OCI-LY3 (cell line): ENCODE measurements at regions not wholly inside any gene's neighbourhood (a gene's known extent, or its start where the extent isn't known, plus 50 kb on each side); places are given as distances from the start of the nearest gene placed in this dataset.

Experiments used
- H2AFZ ChIP-seq: fragments of 200-600, 300-600 bp; shearing (Covaris generic); 2 replicates; pipeline ENCODE4 v1.6.0; 2014; ENCODE audit warnings: antibody characterized with exemption, low read depth, low read length
- H3K27ac ChIP-seq: fragments of 200-600, 300-600 bp; sonication (generic); 2 replicates; pipeline ENCODE4 v1.5.1; 2014; ENCODE audit warnings: mild to moderate bottlenecking, low read length, moderate library complexity, mixed read lengths
- H3K27me3 ChIP-seq: fragments of 200-600, 300-600 bp; sonication (generic); 2 replicates; pipeline ENCODE4 v1.6.1; 2014; ENCODE audit warnings: low read depth, low read length, mixed read lengths
- H3K36me3 ChIP-seq: fragments of 200-600, 300-600 bp; sonication (generic); replicated peaks from 2 replicates; pipeline ENCODE3; 2014; ENCODE audit warnings: low read depth, low read length, mixed read lengths
- H3K4me1 ChIP-seq: fragments of 300-600, 200-600 bp; sonication (generic); 2 replicates; pipeline ENCODE4 v1.6.1; 2014; ENCODE audit warnings: low read length, mixed read lengths
- H3K4me2 ChIP-seq: fragments of 200-600, 300-600 bp; sonication (generic); 2 replicates; pipeline ENCODE4 v1.6.1; 2014; ENCODE audit warnings: low read length, mixed read lengths
- H3K4me3 ChIP-seq: fragments of 300-600, 200-600 bp; sonication (generic); 2 replicates; pipeline ENCODE4 v1.5.1; 2014; ENCODE audit warnings: antibody characterized with exemption, mild to moderate bottlenecking, low read length, moderate library complexity
- H3K79me2 ChIP-seq: fragments of 300-600, 200-600 bp; shearing (Covaris generic); 2 replicates; pipeline ENCODE4 v1.6.1; 2014; ENCODE audit warnings: mild to moderate bottlenecking, low read length, mixed read lengths
- H3K9ac ChIP-seq: fragments of 300-600, 200-600 bp; shearing (Covaris generic); 2 replicates; pipeline ENCODE4 v1.6.0; 2014; ENCODE audit warnings: mild to moderate bottlenecking, low read length, moderate library complexity
- H3K9me3 ChIP-seq: fragments of 200-600, 300-600 bp; shearing (Covaris generic); 2 replicates; pipeline ENCODE4 v1.6.1; 2014; ENCODE audit warnings: low read length, mixed read lengths; ENCODE audit not compliant: insufficient read depth
- H4K20me1 ChIP-seq: fragments of 200-600, 300-600 bp; sonication (generic); 2 replicates; pipeline ENCODE4 v1.6.1; 2016; ENCODE audit warnings: low read length, mixed read lengths; ENCODE audit not compliant: insufficient read depth
- CTCF ChIP-seq: fragments of 200-600, 300-600 bp; sonication (generic); IDR thresholded peaks from 2 replicates; pipeline ENCODE4 v1.5.1; 2014; ENCODE audit warnings: antibody characterized with exemption, low read length, low read depth
- EZH2phosphoT487 ChIP-seq: fragments of 200-600 bp; shearing (Covaris generic); IDR thresholded peaks from 2 replicates; pipeline ENCODE4 v1.6.1; 2018; ENCODE audit warnings: antibody characterized with exemption, mixed run types, low read depth

DNA sequence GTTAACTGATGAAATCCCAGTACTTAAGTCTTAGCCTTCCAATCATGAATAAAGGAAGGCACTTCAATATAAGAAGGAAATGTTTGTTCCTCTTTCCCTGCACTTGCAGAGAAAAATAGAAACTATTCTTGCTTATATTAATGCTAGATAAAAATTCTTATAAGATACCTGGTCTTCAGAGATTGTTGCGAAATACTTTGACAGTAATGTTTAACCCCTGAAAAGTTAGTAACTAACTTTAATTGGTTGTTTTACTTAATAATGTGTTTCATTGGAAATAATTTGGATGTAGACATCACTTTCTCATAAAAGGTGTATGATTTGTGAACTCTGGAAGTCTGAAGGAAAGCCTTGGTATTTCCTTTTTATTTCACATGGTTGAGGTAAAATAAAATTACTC lies 294.2 kb upstream of the SYNCRIP start:
- Histone ChIP-seq H3K9ac (no peak overlapping the region), H3K4me2 (no peak overlapping the region), H3K4me3 (no peak overlapping the region), H3K79me2 (no peaks in the 10 kb centered on the region), H2AFZ (no peak overlapping the region), H4K20me1 (no peaks in the 10 kb centered on the region), H3K27ac (no peak overlapping the region), H3K36me3 (no peaks in the 10 kb centered on the region), H3K27me3 (no peaks in the 10 kb centered on the region), H3K4me1 (no peaks in the 10 kb centered on the region), H3K9me3 (no peaks in the 10 kb centered on the region)
- TF ChIP-seq CTCF (no peak), EZH2phosphoT487 (no peak)

DNA sequence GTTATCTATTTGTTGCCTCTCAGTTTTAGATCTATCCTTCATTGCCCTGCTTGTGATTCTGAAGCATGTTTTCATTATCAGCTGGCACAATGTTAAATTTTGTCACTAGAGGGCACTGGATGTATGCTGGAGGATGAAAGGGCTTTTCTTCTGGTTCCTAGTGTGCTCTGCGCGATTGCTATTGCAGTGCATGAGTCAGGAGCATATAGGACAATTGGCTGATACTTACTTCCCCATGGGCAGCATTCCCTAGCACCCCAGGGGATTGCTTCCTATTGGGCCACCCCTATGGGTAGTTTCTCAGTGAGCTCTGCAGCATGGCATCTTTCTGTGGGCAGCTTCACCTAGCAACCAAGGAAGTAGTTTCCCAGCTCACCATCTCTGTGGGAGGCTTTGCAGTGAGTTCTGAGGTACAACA lies 280.3 kb upstream of the SYNCRIP start:
- H2AFZ ChIP-seq, result no peak overlapping the region
- H3K9me3 ChIP-seq, result no peaks in the 10 kb centered on the region

GRCh38 chr6:85920782-85921181 lies 278.1 kb upstream of the SYNCRIP start:
- H3K79me2 ChIP-seq, result no peaks in the 10 kb centered on the region
- no peaks in the 10 kb centered on the region for H3K9me3 ChIP-seq
- no peak overlapping the region for H2AFZ ChIP-seq
- no peaks in the 10 kb centered on the region for H3K27me3 ChIP-seq
- H3K4me3 ChIP-seq, result no peak overlapping the region
- no peak overlapping the region for H3K9ac ChIP-seq
- H3K36me3 ChIP-seq, result no peaks in the 10 kb centered on the region
- H3K4me1 ChIP-seq, result no peaks in the 10 kb centered on the region
- no peak for TF ChIP-seq CTCF
- no peak for TF ChIP-seq EZH2phosphoT487
- no peak overlapping the region for H3K27ac ChIP-seq
- H4K20me1 ChIP-seq, result no peaks in the 10 kb centered on the region
- no peak overlapping the region for H3K4me2 ChIP-seq

More for the DNA sequence above, 280.3 kb upstream of the SYNCRIP start:
- no peaks in the 10 kb centered on the region for H4K20me1 ChIP-seq
- peak; percentile 75 for TF ChIP-seq CTCF
- no peak for TF ChIP-seq EZH2phosphoT487
- H3K4me1 ChIP-seq, result no peaks in the 10 kb centered on the region
- H3K4me2 ChIP-seq, result no peak overlapping the region
- no peak overlapping the region for H3K27ac ChIP-seq
- H3K4me3 ChIP-seq, result no peak overlapping the region
- no peaks in the 10 kb centered on the region for H3K36me3 ChIP-seq
- H3K9ac ChIP-seq, result no peak overlapping the region
- no peaks in the 10 kb centered on the region for H3K79me2 ChIP-seq
- no peaks in the 10 kb centered on the region for H3K27me3 ChIP-seq

GRCh38 chr6:85917522-85917921 lies 274.8 kb upstream of the SYNCRIP start:
- Histone ChIP-seq H3K27ac (no peak overlapping the region), H4K20me1 (no peaks in the 10 kb centered on the region), H3K4me3 (no peak overlapping the region), H3K9me3 (no peaks in the 10 kb centered on the region), H3K79me2 (no peaks in the 10 kb centered on the region), H3K27me3 (no peaks in the 10 kb centered on the region), H3K4me1 (no peaks in the 10 kb centered on the region), H2AFZ (no peak overlapping the region), H3K9ac (no peak overlapping the region), H3K36me3 (no peaks in the 10 kb centered on the region), H3K4me2 (no peak overlapping the region)
- TF ChIP-seq EZH2phosphoT487, result no peak

DNA sequence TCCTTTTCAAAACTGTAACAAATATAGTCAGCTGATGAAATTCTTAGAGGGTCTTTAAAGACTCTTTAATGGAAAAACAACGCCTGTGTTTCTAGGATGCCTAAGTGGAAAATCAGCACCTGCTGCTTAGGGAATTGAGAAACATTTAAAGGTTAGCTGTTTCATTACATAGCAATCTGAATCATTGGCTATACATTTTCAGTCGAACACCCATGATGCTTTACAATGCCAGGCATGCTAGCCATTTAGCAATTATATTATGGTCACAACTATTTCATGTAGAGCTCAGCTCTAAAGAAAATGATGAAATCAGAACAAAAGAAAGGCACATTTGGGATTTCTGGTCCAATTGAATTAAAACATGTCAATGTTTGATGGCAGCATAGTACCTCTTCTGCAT lies 270.3 kb upstream of the SYNCRIP start:
- Histone ChIP-seq H3K36me3 (no peaks in the 10 kb centered on the region), H3K4me2 (no peak overlapping the region), H3K4me1 (no peaks in the 10 kb centered on the region), H2AFZ (no peak overlapping the region), H3K9ac (no peak overlapping the region), H3K27me3 (no peaks in the 10 kb centered on the region), H3K9me3 (no peaks in the 10 kb centered on the region), H4K20me1 (no peaks in the 10 kb centered on the region), H3K4me3 (no peak overlapping the region), H3K79me2 (no peaks in the 10 kb centered on the region), H3K27ac (no peak overlapping the region)
- TF ChIP-seq CTCF (no peak), EZH2phosphoT487 (no peak)
